ENCODE measurements at regions not wholly inside any gene's neighbourhood (a gene's known extent, or its start where the extent isn't known, plus 50 kb on each side); places are given as distances from the start of the nearest gene placed in this dataset.

GRCh38 chr9:71557310-71557709 is 211.0 kb downstream of the CEMIP2 start:
- Histone ChIP-seq H3K9ac (no peak overlapping the region), H3K4me2 (no peak overlapping the region), H3K36me3 (no peaks in the 10 kb centered on the region), H3K27me3 (no peaks in the 10 kb centered on the region), H2AFZ (replicated peaks) (no peak overlapping the region), H3K9me3 (ENCODE audit: low read depth) (no peaks in the 10 kb centered on the region), H4K20me1 (ENCODE audit: low read depth) (no peaks in the 10 kb centered on the region), H3K4me3 (no peak overlapping the region), H3K79me2 (ENCODE audit: low read depth) (no peaks in the 10 kb centered on the region), H3K27ac (no peak overlapping the region), H3K4me1 (peaks cover 16% of the 10 kb centered on the region), H3F3A (ENCODE audit: low read depth) (peaks cover 3% of the 10 kb centered on the region)
- Mint-ChIP-seq H3K4me1 (peaks cover 12% of the 10 kb centered on the region), H3K9me3 (no peaks in the 10 kb centered on the region), H3K27me3 (ENCODE audit: insufficient read depth, low read depth) (peaks cover 1% of the 10 kb centered on the region), H3K36me3 (no peaks in the 10 kb centered on the region), H3K27ac (no peak overlapping the region), H3K4me3 (no peak overlapping the region)
- no peak for DNase-seq (ENCODE audit: low spot score)
- no peak for TF ChIP-seq CTCF (IDR thresholded peaks at IDR 0.05)
- TF ChIP-seq EZH2 (IDR thresholded peaks at IDR 0.05) = no peak
- TF ChIP-seq EZH2phosphoT487 (IDR thresholded peaks at IDR 0.05) = no peak

- Histone ChIP-seq H3K4me2 (peak overlapping the region; percentile 77), H2AFZ (replicated peaks) (no peak overlapping the region), H3K9ac (no peak overlapping the region), H4K20me1 (ENCODE audit: low read depth) (no peaks in the 10 kb centered on the region), H3K4me3 (no peak overlapping the region), H3K4me1 (peaks cover 17% of the 10 kb centered on the region), H3F3A (ENCODE audit: low read depth) (peaks cover 6% of the 10 kb centered on the region), H3K79me2 (ENCODE audit: low read depth) (no peaks in the 10 kb centered on the region), H3K36me3 (no peaks in the 10 kb centered on the region), H3K27me3 (no peaks in the 10 kb centered on the region), H3K27ac (no peak overlapping the region), H3K9me3 (ENCODE audit: low read depth) (no peaks in the 10 kb centered on the region)
- TF ChIP-seq CTCF (IDR thresholded peaks at IDR 0.05) (no peak), EZH2 (IDR thresholded peaks at IDR 0.05) (no peak), EZH2phosphoT487 (IDR thresholded peaks at IDR 0.05) (no peak)
- Mint-ChIP-seq H3K9me3 (no peaks in the 10 kb centered on the region), H3K27ac (peak overlapping the region; percentile 5), H3K27me3 (ENCODE audit: insufficient read depth, low read depth) (peaks cover 7% of the 10 kb centered on the region), H3K4me1 (peaks cover 24% of the 10 kb centered on the region), H3K4me3 (peak overlapping the region; percentile 68), H3K36me3 (no peaks in the 10 kb centered on the region)
- peak; percentile 64 for DNase-seq (ENCODE audit: low spot score)
These were observed 215.8 kb downstream of the CEMIP2 start for GRCh38 chr9:71552480-71552879.

- Histone ChIP-seq H3K36me3 (no peaks in the 10 kb centered on the region), H3K9ac (no peak overlapping the region), H2AFZ (replicated peaks) (no peak overlapping the region), H3K27me3 (no peaks in the 10 kb centered on the region), H3K79me2 (ENCODE audit: low read depth) (no peaks in the 10 kb centered on the region), H3K9me3 (ENCODE audit: low read depth) (no peaks in the 10 kb centered on the region), H3K4me3 (no peak overlapping the region), H3K27ac (no peak overlapping the region), H3K4me2 (no peak overlapping the region), H4K20me1 (ENCODE audit: low read depth) (no peaks in the 10 kb centered on the region), H3F3A (ENCODE audit: low read depth) (peaks cover 6% of the 10 kb centered on the region), H3K4me1 (peaks cover 17% of the 10 kb centered on the region)
- Mint-ChIP-seq H3K4me1 (peaks cover 24% of the 10 kb centered on the region), H3K27ac (no peak overlapping the region), H3K9me3 (no peaks in the 10 kb centered on the region), H3K36me3 (no peaks in the 10 kb centered on the region), H3K4me3 (no peak overlapping the region), H3K27me3 (ENCODE audit: insufficient read depth, low read depth) (peaks cover 7% of the 10 kb centered on the region)
- DNase-seq (ENCODE audit: low spot score) = no peak
- TF ChIP-seq EZH2 (IDR thresholded peaks at IDR 0.05) (no peak), EZH2phosphoT487 (IDR thresholded peaks at IDR 0.05) (no peak), CTCF (IDR thresholded peaks at IDR 0.05) (no peak)
These were observed 219.3 kb downstream of the CEMIP2 start for GRCh38 chr9:71549023-71549422.
